Type B pancreatic cell (in vitro differentiated cells): ENCODE measurements at regions not wholly inside any gene's neighbourhood (a gene's known extent, or its start where the extent isn't known, plus 50 kb on each side); places are given as distances from the start of the nearest gene placed in this dataset.

ENCODE experiments used
- DNase-seq: peaks from one replicate; pipeline ENCODE4 v3.0.0; 2021; ENCODE audit warnings: mixed read lengths; ENCODE audit not compliant: unreplicated experiment; ENCODE audit errors: extremely low spot score
- H3K27ac Mint-ChIP-seq: 2 replicates; pipeline ENCODE4 v1.8.0; 2021; ENCODE audit warnings: mild to moderate bottlenecking, mixed read lengths
- H3K27me3 Mint-ChIP-seq: 2 replicates; pipeline ENCODE4 v1.8.0; 2021; ENCODE audit warnings: mixed read lengths
- H3K36me3 Mint-ChIP-seq: 2 replicates; pipeline ENCODE4 v1.8.0; 2021; ENCODE audit warnings: mixed read lengths
- H3K4me1 Mint-ChIP-seq: one replicate; pipeline ENCODE4 v1.8.0; 2021; ENCODE audit warnings: mixed read lengths; ENCODE audit not compliant: unreplicated experiment
- H3K4me3 Mint-ChIP-seq: 2 replicates; pipeline ENCODE4 v1.8.0; 2021; ENCODE audit warnings: mild to moderate bottlenecking, mixed read lengths
- H3K9me3 Mint-ChIP-seq: 2 replicates; pipeline ENCODE4 v1.8.0; 2021; ENCODE audit warnings: mixed read lengths
- TF ChIP-seq, protein P1 (sequence below): fragments of 200-600 bp; sonication (generic); conservative IDR thresholded peaks from 2 replicates; pipeline ENCODE4 v1.5.0; 2021; ENCODE audit warnings: antibody characterized with exemption, mild to moderate bottlenecking

DNA sequence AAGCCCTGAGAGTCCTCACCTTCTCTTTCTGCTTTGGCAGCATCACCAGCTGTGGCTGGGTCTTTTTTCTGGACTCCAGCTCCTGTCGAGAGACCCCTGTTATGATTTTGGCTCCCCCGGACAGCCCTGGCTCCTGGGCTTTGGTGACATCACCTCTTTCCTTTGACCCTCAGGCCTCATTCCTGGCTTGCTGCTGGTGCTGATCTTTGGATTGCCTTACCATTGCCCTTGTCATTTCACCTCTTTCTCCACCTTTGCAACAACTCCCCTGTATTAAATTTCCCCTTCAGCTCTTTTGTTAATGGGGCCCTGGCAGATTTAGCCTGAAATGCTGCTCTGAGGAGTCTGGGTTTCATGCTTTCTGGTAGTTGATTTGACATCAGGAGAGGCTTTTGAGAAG is 322.8 kb downstream of the ZSWIM6 start:
- Mint-ChIP-seq H3K36me3 (no peaks in the 10 kb centered on the region), H3K27ac (no peak overlapping the region), H3K27me3 (peaks cover 9% of the 10 kb centered on the region), H3K4me1 (peaks cover 22% of the 10 kb centered on the region), H3K4me3 (no peak overlapping the region), H3K9me3 (no peaks in the 10 kb centered on the region)
- no peak for DNase-seq
- TF ChIP-seq, protein P1, sequence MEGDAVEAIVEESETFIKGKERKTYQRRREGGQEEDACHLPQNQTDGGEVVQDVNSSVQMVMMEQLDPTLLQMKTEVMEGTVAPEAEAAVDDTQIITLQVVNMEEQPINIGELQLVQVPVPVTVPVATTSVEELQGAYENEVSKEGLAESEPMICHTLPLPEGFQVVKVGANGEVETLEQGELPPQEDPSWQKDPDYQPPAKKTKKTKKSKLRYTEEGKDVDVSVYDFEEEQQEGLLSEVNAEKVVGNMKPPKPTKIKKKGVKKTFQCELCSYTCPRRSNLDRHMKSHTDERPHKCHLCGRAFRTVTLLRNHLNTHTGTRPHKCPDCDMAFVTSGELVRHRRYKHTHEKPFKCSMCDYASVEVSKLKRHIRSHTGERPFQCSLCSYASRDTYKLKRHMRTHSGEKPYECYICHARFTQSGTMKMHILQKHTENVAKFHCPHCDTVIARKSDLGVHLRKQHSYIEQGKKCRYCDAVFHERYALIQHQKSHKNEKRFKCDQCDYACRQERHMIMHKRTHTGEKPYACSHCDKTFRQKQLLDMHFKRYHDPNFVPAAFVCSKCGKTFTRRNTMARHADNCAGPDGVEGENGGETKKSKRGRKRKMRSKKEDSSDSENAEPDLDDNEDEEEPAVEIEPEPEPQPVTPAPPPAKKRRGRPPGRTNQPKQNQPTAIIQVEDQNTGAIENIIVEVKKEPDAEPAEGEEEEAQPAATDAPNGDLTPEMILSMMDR: no peak

DNA sequence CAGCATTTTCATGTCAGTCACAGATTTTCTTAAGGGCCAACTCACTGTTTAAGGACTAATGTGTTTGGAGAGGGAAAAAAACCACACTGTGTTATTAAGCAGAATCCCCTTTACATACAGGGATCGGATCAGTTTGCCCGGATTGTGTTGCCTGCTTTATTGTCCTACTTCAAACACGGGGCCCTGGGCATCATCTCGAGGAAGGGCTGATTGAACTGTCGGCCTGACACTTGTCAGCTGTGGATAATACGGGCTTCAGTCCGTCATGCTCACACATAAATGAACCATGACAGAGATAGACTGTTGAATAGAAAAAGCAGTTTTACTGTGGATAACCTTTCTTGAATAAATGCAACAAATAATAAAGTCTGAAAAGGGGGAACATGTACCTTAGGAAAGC is 325.0 kb downstream of the ZSWIM6 start:
- no peak overlapping the region for H3K27ac Mint-ChIP-seq
- no peaks in the 10 kb centered on the region for H3K36me3 Mint-ChIP-seq
- TF ChIP-seq, protein P1: no peak
- no peak overlapping the region for H3K4me3 Mint-ChIP-seq
- DNase-seq: no peak
- H3K27me3 Mint-ChIP-seq: peaks cover 13% of the 10 kb centered on the region
- no peaks in the 10 kb centered on the region for H3K9me3 Mint-ChIP-seq
- H3K4me1 Mint-ChIP-seq: peaks cover 22% of the 10 kb centered on the region

DNA sequence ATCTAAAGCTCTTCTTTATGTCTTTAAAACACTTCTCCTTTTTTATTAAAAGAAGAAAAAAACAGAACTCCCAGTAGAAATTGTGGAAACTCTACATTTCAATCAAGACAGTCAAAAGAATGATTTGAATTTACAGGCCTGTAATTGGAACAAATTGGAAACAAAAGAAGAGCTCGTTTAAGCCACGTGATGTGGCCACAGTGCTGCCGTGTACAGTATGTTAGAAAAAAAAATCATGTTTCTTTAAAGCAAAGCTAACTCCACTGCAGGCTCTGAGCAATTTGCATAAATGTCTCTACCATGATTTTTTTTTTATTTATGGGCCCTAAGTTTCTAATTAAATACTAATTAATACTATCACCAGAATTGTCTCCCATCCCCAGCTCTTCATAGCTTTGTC is 325.6 kb downstream of the ZSWIM6 start:
- Mint-ChIP-seq H3K4me3 (no peak overlapping the region), H3K36me3 (no peaks in the 10 kb centered on the region), H3K9me3 (no peaks in the 10 kb centered on the region), H3K27ac (no peak overlapping the region), H3K27me3 (peaks cover 13% of the 10 kb centered on the region), H3K4me1 (peaks cover 17% of the 10 kb centered on the region)
- TF ChIP-seq, protein P1: no peak
- no peak for DNase-seq

DNA sequence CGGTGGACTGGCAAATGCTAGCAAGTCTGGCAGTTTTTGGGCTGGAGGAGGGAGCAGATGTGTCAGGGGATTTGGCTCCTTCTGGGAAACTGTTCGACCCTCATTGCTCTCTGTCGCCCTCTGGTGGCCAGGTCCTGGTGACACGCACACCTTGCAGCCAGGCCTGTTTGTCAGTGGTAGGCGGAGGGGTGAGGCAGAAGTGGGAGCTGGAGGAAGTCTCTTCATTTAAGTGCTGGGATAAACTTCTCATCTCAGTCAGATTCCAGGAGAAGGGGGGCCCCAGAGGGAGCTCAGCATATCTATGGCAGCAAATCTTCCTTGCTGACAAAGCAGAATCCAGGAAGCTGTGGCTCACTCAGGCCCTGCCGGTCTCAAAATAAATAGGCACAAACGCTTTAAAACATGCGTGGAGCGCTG is 326.5 kb downstream of the ZSWIM6 start:
- no peaks in the 10 kb centered on the region for H3K36me3 Mint-ChIP-seq
- H3K4me1 Mint-ChIP-seq: peaks cover 17% of the 10 kb centered on the region
- no peaks in the 10 kb centered on the region for H3K9me3 Mint-ChIP-seq
- TF ChIP-seq, protein P1: peak; percentile 97
- H3K27ac Mint-ChIP-seq: no peak overlapping the region
- H3K27me3 Mint-ChIP-seq: peaks cover 16% of the 10 kb centered on the region
- DNase-seq: peak; percentile 85
- H3K4me3 Mint-ChIP-seq: no peak overlapping the region

DNA sequence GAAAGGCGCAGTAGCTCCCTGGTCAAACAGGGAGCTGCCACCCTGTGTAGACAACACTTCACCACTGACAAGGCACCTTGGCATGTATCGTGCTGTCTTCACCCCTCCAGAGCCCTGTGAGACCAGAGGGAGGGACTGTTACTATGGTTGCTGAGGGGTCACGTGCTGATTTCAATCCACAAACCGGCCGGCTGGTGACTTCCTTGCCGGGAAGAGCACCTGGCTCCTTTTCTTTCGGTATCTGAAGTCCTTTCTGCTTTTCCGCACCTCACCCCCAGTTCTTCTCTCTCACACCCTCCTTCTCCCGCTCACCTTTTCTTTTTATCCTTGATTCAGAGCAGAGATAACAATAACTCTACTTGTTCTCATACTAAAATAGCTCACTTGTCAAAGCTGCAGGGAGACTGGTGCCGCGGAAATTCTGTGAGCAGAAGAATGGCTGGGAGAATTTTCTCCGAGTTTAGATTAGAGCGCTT is 327.2 kb downstream of the ZSWIM6 start:
- Mint-ChIP-seq H3K4me1 (peaks cover 14% of the 10 kb centered on the region), H3K36me3 (no peaks in the 10 kb centered on the region), H3K27ac (peak overlapping the region; percentile 10), H3K4me3 (peak overlapping the region; percentile 35), H3K9me3 (no peaks in the 10 kb centered on the region), H3K27me3 (peaks cover 22% of the 10 kb centered on the region)
- TF ChIP-seq, protein P1: no peak
- no peak for DNase-seq

DNA sequence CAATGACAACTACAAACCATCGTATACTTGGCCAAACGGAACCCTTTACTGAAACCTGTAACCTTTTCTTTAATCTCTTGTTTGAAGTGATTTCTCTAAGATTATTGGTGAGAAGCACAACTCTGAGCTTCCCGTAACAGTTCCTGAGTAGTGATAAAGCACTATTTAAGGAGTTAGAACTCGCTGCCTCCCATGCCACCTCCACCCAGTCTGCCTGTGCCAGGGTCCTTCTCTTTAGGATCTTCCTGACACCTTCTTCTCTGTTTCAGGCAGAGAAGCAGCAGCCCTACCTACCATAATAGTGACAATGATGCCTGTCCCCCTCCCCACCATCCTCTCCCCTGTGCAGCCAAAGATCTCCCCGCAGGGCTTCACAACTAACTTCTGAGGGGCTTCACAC is 330.6 kb downstream of the ZSWIM6 start:
- Mint-ChIP-seq H3K27me3 (peaks cover 26% of the 10 kb centered on the region), H3K27ac (no peak overlapping the region), H3K9me3 (no peaks in the 10 kb centered on the region), H3K4me3 (no peak overlapping the region), H3K36me3 (no peaks in the 10 kb centered on the region), H3K4me1 (peaks cover 5% of the 10 kb centered on the region)
- DNase-seq: no peak
- TF ChIP-seq, protein P1: no peak
